Thymus (tissue), 11 donors: ENCODE measurements at regions not wholly inside any gene's neighbourhood (a gene's known extent, or its start where the extent isn't known, plus 50 kb on each side); places are given as distances from the start of the nearest gene placed in this dataset.
"Not testable (repeated sequence)": the region's sequence is repeated elsewhere in the genome, so short reads cannot be mapped to it uniquely, and the experiment has no call there.

Experiments used
- DNase-seq, 9 donors: peaks; one replicate each; pipeline ENCODE4 v3.0.0-alpha.2; 2013; ENCODE audit warnings: low spot score in 9 of 9, low read depth in 6 of 9, missing footprints in 1 of 9
- H3K27ac ChIP-seq, 2 donors: one replicate each; pipeline ENCODE4 v1.5.1; 2013; ENCODE audit warnings: control low read depth in 1 of 2, low read depth in 1 of 2, low read length in 1 of 2, mild to moderate bottlenecking in 1 of 2, moderate library complexity in 1 of 2
- H3K27me3 ChIP-seq, 2 donors: one replicate each; pipeline ENCODE4 v1.5.1; 2013; ENCODE audit warnings: low read length in 1 of 2; ENCODE audit not compliant: control insufficient read depth in 2 of 2, insufficient read depth in 1 of 2
- H3K36me3 ChIP-seq, 2 donors: one replicate each; pipeline ENCODE4 v1.5.1; 2013; ENCODE audit warnings: low read length in 1 of 2, mild to moderate bottlenecking in 1 of 2, moderate library complexity in 1 of 2; ENCODE audit not compliant: control insufficient read depth in 2 of 2, insufficient read depth in 2 of 2
- H3K4me1 ChIP-seq, 2 donors: one replicate each; pipeline ENCODE4 v1.5.1; 2013; ENCODE audit warnings: low read length in 2 of 2; ENCODE audit not compliant: control insufficient read depth in 2 of 2, insufficient read depth in 2 of 2
- H3K4me3 ChIP-seq, 2 donors: one replicate each; pipeline ENCODE4 v1.5.1; 2013; ENCODE audit warnings: low read length in 2 of 2, control low read depth in 1 of 2, mild to moderate bottlenecking in 1 of 2
- H3K9me3 ChIP-seq, 2 donors: one replicate each; pipeline ENCODE4 v1.5.1; 2013; ENCODE audit warnings: low read length in 1 of 2, mild to moderate bottlenecking in 1 of 2; ENCODE audit not compliant: control insufficient read depth in 2 of 2, insufficient read depth in 1 of 2
- WGBS: extraction: QIAGEN DNeasy Blood & Tissue Kit; methylation state at CpG from one replicate; pipeline ENCODE4 v1.1.7; 2013; 5-methylcytosine and 5-hydroxymethylcytosine counted together
- donor health status: healthy.

DNA sequence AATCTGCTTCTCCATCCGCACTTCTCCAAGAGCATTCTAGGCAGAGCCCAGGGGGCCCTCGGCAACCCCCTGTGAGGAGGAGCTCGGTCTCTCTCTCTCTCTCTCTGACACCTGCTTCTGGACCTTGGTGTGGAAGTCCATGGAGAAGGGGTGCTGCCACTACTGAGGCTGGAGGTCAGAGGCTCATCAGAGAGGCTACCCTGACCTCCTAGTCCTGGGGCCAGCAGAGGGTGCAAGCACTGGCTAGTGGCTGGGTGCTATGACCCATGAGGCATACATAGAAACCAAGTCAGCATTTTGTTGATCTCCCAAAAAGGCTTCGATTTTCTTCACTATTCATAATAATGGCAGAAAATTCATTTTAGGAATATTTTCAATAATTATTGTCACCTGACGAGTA is 94.0 kb downstream of the NAPG start:
- H3K36me3 ChIP-seq, H3K27me3 ChIP-seq, H3K9me3 ChIP-seq, H3K27ac ChIP-seq, H3K4me1 ChIP-seq, H3K4me3 ChIP-seq, DNase-seq: not testable (repeated sequence)
- WGBS: 92% methylated on average over 5 of the region's 5 CpGs
